Activated CD8-positive, alpha-beta T cell treated with anti-CD3 and anti-CD28 coated beads for 36 hours (primary cell): ENCODE measurements at regions not wholly inside any gene's neighbourhood (a gene's known extent, or its start where the extent isn't known, plus 50 kb on each side); places are given as distances from the start of the nearest gene placed in this dataset.
"Not testable (repeated sequence)": the region's sequence is repeated elsewhere in the genome, so short reads cannot be mapped to it uniquely, and the experiment has no call there.

Experiments used
- ATAC-seq: fragments of 200-7000 bp; cut with Tn5 transposase; one replicate; pipeline ENCODE4 v1.10.0; 2021; ENCODE audit warnings: mild to moderate bottlenecking, moderate library complexity
- CTCF ChIA-PET: fragments of 350-600 bp; sonication (Branson Sonifier 250); formaldehyde crosslinking; loops from one replicate; lab custom pipeline; 2021; ENCODE audit warnings: antibody characterized with exemption; lab: Charles Lee
- POLR2A ChIA-PET: fragments of 350-600 bp; sonication (Branson Sonifier 250); formaldehyde crosslinking; loops from one replicate; lab custom pipeline; 2021; ENCODE audit warnings: antibody characterized with exemption; lab: Charles Lee
- DNase-seq: peaks from one replicate; pipeline ENCODE4 v3.0.0-alpha.2; 2020
- H3K27ac Mint-ChIP-seq: one replicate; pipeline ENCODE4 v1.8.0; 2021; ENCODE audit warnings: mild to moderate bottlenecking, mixed read lengths
- H3K27me3 Mint-ChIP-seq: one replicate; pipeline ENCODE4 v1.8.0; 2021; ENCODE audit warnings: mixed read lengths
- H3K36me3 Mint-ChIP-seq: one replicate; pipeline ENCODE4 v1.8.0; 2021; ENCODE audit warnings: low read depth, mixed read lengths
- H3K4me1 Mint-ChIP-seq: one replicate; pipeline ENCODE4 v1.8.0; 2021; ENCODE audit warnings: low read depth, mixed read lengths
- H3K4me3 Mint-ChIP-seq: one replicate; pipeline ENCODE4 v1.8.0; 2021; ENCODE audit warnings: mild to moderate bottlenecking, moderate library complexity, mixed read lengths
- H3K9me3 Mint-ChIP-seq: one replicate; pipeline ENCODE4 v1.8.0; 2021; ENCODE audit warnings: mixed read lengths
- CTCF ChIP-seq: fragments of 200-600 bp; IDR thresholded peaks from one replicate; pipeline ENCODE4 v1.8.0; 2022; ENCODE audit warnings: antibody characterized with exemption, mild to moderate bottlenecking
- intact Hi-C: fragments of 100-400 bp; cut with micrococcal nuclease; formaldehyde crosslinking; loops from one replicate; pipeline ENCODE4 v1.10.0; 2022

- H3K27ac Mint-ChIP-seq = no peak overlapping the region
- H3K4me3 Mint-ChIP-seq = no peak overlapping the region
- H3K36me3 Mint-ChIP-seq = no peaks in the 10 kb centered on the region
- POLR2A ChIA-PET = no interaction called here
- no peaks in the 10 kb centered on the region for H3K9me3 Mint-ChIP-seq
- no peaks in the 10 kb centered on the region for H3K27me3 Mint-ChIP-seq
- peak; percentile 34 for TF ChIP-seq CTCF
- ATAC-seq (no peak), DNase-seq (no peak)
- intact Hi-C loops = loop anchor here (2.0 kb wide), 1 partner anchor 207 kb away; no protein-coding TSS in a partner anchor
- no peaks in the 10 kb centered on the region for H3K4me1 Mint-ChIP-seq
- CTCF ChIA-PET = interaction anchor here (5.9 kb wide), 1 partner anchor 208 kb away, joined by 81 read pairs; no protein-coding TSS in a partner anchor
Observed at GRCh38 chr7:51369746-51370145, 53.1 kb upstream of the COBL start.

- H3K9me3 Mint-ChIP-seq, H3K4me1 Mint-ChIP-seq, DNase-seq, H3K4me3 Mint-ChIP-seq, H3K27me3 Mint-ChIP-seq, H3K27ac Mint-ChIP-seq, H3K36me3 Mint-ChIP-seq, ATAC-seq, POLR2A ChIA-PET: not testable (repeated sequence)
- intact Hi-C loops = loop anchor here (2.0 kb wide), 1 partner anchor 206 kb away; no protein-coding TSS in a partner anchor
- CTCF ChIA-PET = interaction anchor here (1.0 to 5.9 kb wide), 2 partner anchors 147 to 207 kb away, joined by 3 to 81 read pairs; no protein-coding TSS in a partner anchor
Observed at GRCh38 chr7:51369228-51369627, 52.6 kb upstream of the COBL start.

GRCh38 chr7:51368334-51368733, 51.7 kb upstream of the COBL start:
- no peak overlapping the region for H3K27ac Mint-ChIP-seq
- POLR2A ChIA-PET = no interaction called here
- no peak for DNase-seq
- CTCF ChIA-PET = interaction anchor here (1.0 to 5.9 kb wide), 2 partner anchors 146 to 206 kb away, joined by 3 to 81 read pairs; no protein-coding TSS in a partner anchor
- no peak for TF ChIP-seq CTCF
- no peak for ATAC-seq
- H3K9me3 Mint-ChIP-seq = no peaks in the 10 kb centered on the region
- no peak overlapping the region for H3K4me3 Mint-ChIP-seq
- H3K27me3 Mint-ChIP-seq = no peaks in the 10 kb centered on the region
- no peaks in the 10 kb centered on the region for H3K36me3 Mint-ChIP-seq
- H3K4me1 Mint-ChIP-seq = no peaks in the 10 kb centered on the region
- intact Hi-C loops = loop anchor here (2.0 kb wide), 1 partner anchor 206 kb away; no protein-coding TSS in a partner anchor

- Mint-ChIP-seq H3K27me3 (no peaks in the 10 kb centered on the region), H3K36me3 (no peaks in the 10 kb centered on the region), H3K9me3 (no peaks in the 10 kb centered on the region), H3K27ac (no peak overlapping the region), H3K4me3 (no peak overlapping the region), H3K4me1 (no peaks in the 10 kb centered on the region)
- POLR2A ChIA-PET = no interaction called here
- DNase-seq = no peak
- intact Hi-C loops = no loop called here
- no peak for TF ChIP-seq CTCF
- CTCF ChIA-PET = interaction anchor here (0.7 to 5.9 kb wide), 4 partner anchors 140 to 212 kb away, joined by 3 to 81 read pairs (median 3); no protein-coding TSS in a partner anchor
- no peak for ATAC-seq
Observed at GRCh38 chr7:51367614-51367968, 51.0 kb upstream of the COBL start.

- ATAC-seq (peak; percentile 62), DNase-seq (peak; percentile 9)
- CTCF ChIA-PET = interaction anchor here (0.6 to 5.9 kb wide), 5 partner anchors 140 to 212 kb away, joined by 3 to 81 read pairs (median 3); no protein-coding TSS in a partner anchor
- Mint-ChIP-seq H3K9me3 (no peaks in the 10 kb centered on the region), H3K4me3 (no peak overlapping the region), H3K36me3 (no peaks in the 10 kb centered on the region), H3K27ac (no peak overlapping the region), H3K27me3 (no peaks in the 10 kb centered on the region), H3K4me1 (no peaks in the 10 kb centered on the region)
- POLR2A ChIA-PET = no interaction called here
- intact Hi-C loops = no loop called here
- TF ChIP-seq CTCF = peak; percentile 42
Observed at GRCh38 chr7:51366930-51367613, 50.5 kb upstream of the COBL start.
